HCT116 (cell line): ENCODE measurements at regions not wholly inside any gene's neighbourhood (a gene's known extent, or its start where the extent isn't known, plus 50 kb on each side); places are given as distances from the start of the nearest gene placed in this dataset.

Experiments used
- EZH2 ChIP-seq: fragments of 200-600 bp; sonication (generic); IDR thresholded peaks from 2 replicates; pipeline ENCODE4 v1.6.1; 2017; ENCODE audit warnings: antibody characterized with exemption, mixed run types
- POLR2AphosphoS5 ChIP-seq: IDR thresholded peaks from 2 replicates; pipeline ENCODE4 v1.6.1; 2011; ENCODE audit warnings: mild to moderate bottlenecking, low read depth, low read length, moderate library complexity
- TF ChIP-seq, protein P1 (sequence below): IDR thresholded peaks from 2 replicates; pipeline ENCODE4 v1.6.1; 2012

DNA sequence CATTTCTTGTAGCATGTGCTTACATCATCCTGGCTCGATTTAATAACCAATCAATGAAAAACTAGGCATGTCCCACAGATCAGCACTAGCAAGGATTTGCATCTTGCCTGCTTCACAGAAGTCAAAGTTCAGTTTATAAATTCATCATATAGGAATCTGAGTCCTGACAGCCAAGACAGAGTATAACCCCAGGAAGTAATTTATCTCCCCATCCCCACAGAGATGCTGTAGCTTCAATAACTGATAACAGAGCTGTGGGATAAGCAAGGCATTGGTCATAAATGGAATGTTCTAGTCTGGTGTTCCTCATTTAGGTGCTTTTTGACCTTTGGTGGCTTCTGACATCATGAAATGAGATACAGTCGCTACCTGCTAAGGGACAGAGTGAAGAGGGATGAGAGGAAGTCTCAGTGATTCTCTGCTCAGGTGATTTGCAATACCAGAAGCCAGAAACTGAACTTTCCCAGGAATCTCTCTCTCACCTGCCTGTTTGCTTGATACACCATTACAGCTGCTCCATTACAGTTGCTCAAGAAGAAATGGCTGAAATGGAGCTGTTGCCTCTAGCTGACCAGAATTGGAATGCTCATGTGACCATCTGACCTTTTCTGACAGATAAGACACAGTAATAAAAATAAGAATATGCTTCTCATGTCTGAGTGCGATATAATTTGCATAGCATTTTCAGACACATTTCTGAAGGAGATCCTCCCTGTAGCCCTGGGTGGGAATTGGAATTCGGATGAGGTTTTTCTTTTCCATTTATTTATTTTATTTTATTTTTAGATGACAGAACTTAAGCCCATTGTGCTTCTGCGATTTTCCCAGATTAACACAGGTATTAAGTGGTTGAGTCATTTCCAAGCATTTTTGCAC, 217.1 kb upstream of the KCNMB2 start:
- TF ChIP-seq, protein P1, sequence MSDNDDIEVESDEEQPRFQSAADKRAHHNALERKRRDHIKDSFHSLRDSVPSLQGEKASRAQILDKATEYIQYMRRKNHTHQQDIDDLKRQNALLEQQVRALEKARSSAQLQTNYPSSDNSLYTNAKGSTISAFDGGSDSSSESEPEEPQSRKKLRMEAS: no peak
- TF ChIP-seq POLR2AphosphoS5: no peak
- TF ChIP-seq EZH2: no peak
